ENCODE measurements at regions not wholly inside any gene's neighbourhood (a gene's known extent, or its start where the extent isn't known, plus 50 kb on each side); places are given as distances from the start of the nearest gene placed in this dataset.
A peak's percentile ranks its signal among the peaks of the same experiment; 100 is the strongest.

DNA sequence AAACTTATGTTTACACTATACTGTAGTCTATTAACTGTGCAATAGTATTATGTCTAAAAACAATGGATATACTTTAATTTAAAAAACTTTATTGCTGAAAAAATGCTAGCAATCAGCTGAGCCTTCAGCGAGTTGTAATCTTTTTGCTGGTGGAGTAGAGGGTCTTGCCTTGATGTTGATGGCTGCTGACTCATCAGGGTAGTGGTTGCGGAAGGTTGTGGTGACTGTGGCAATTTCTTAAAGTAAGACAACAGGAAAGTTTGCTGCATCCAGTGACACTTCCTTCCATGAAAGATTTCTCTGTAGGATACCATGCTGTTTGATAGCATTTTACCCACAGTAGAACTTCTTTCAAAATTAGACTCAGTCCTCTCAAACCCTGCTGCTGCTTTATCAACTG, 234.7 kb upstream of the CSF3R start:
- no peak for DNase-seq

DNA sequence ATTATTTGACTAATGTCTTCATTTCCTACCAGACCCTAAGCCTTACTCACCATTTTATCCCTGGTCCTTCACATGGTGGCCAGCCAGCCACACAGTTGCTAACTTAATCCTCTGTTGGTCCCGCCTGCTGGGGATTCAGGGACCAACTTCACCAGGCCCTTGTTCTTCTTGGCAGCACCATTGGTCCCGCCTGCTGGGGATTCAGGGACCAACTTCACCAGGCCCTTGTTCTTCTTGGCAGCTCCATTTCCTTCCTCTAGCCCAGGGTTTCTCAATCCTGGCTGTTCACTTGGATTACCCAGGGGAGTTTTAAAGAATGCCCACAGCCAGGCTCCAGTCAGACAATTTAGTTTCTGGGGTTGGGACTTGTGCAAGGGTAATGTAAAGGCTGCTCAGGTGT, 233.1 kb upstream of the CSF3R start:
- no peak for DNase-seq

DNA sequence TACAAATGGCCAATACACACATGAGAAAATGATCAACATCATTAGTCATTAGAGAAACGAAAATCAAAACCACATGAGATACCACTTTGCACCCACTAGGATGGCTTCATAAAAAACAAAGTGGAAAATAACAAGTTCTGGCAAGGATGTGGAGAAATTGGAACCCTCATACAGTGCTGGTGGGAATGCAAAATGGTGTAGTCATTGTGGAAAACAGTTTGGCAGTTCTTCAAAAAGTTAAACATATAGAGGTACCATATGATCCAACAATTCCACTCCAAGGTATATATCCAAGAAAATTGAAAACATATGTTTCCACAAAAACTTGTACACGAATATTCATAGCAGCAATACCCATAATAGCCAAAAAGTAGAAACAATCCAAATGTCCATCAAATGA, 231.6 kb upstream of the CSF3R start:
- DNase-seq = no peak

DNA sequence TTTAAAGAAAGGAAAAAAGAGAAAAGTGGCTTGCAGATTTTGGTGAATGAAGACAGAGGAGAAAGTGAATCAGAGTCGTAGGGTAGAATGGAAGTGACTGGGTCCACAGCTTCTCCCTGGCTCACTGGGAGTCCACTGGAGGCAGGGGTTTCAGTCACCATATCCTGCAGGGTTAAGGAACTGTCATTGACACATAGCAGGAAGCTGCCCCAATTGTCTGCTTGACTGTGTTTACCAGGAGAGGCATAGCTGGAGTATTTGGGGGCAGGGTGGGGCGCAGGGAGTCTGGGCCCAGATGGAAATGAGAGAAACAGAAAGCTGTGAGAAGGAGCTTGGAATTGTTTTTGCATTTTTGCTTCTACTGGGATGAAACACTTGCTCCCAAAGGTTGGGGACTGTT, 228.8 kb upstream of the CSF3R start:
- no peak for DNase-seq

DNA sequence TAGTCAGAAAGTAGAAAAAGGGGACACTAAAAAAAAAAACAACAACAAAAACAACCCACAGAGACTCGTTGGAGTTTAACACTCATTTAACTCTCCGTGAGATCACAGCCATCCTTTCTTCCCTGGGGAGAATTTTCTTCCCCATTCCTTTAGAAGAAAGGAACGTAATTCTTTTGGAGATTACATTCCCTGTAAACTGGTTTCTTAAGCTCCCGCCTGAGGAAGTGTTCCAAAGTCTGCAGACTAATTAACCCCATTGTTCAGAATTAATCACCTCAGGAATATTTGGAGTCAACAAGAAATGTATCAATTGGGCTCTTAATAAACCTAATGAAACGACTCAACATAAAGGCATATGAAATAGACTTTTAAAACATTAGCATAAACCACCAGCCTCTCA, 228.2 kb upstream of the CSF3R start:
- DNase-seq = no peak

DNA sequence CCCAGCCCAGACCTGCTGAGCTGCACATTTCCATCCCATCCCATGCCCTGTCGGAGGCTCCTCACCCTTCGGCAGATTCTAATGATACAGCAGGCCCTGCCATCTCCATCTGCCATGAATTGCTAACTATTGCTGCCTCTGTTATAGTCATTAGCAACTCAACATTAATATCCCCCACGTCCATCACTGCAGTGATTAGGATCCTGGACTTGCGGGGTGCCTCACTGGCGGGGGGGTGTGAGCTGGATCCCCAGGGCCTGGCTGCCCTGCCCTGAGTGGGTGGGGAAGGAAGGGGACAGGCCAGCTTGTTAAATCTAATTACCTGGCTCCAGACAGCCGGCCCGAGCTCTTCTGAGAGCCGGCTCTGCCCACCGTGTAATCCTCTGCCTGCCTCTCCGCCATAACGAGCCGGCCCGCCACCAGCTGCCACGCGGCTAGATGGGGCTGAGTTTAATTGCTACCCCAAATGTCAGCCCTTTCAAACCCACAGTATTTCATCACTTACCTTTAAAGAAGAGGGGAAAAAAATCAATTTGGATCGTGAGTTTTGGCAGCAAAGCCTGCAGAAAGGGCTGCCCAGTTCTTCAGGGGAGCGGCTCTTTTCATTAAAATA, 227.3 kb upstream of the CSF3R start:
- DNase-seq = no peak

DNA sequence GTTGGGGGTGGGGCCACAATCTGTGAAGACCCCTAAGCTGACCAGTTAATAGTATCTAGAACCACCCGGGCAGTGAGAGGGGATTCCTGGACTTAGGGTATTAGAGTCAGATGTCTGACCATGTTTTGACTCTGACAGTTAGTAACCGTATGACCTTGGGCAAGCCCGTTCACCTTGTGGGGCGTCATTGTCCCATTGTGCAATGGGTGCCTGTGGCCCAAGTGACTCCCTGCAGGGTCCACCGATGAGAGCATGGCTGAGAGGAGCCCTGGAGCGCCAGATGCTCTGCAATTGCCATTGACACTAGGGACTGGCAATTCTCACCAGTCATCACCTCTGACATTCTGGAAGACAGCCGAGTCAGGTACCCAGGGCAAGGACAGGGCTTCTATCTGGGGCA, 225.9 kb upstream of the CSF3R start:
- no peak for DNase-seq

- DNase-seq = no peak
Observed at GRCh38 chr1:36707221-36707620, 224.5 kb upstream of the CSF3R start.

- DNase-seq = no peak
Observed at GRCh38 chr1:36706416-36706815, 223.7 kb upstream of the CSF3R start.

DNA sequence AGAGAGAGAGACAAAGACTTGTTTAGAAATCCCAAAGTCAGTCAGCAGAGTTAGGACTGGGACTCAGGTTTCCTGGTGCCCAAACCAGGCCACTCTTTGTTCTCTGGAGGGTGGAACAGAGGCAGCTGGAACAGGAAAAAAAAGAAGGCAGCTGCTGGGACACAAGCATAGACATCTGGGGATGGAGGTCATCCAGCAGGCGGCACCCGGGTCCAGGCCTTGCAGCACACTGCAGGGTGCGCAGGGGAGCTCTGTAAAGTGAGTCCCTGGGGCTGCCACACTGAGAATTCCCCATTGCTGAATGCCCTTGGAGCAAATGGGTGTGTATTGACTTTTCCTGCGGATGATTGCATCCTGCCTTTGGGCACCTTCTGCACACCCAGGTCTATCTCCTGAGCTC, 222.9 kb upstream of the CSF3R start:
- DNase-seq = no peak

DNA sequence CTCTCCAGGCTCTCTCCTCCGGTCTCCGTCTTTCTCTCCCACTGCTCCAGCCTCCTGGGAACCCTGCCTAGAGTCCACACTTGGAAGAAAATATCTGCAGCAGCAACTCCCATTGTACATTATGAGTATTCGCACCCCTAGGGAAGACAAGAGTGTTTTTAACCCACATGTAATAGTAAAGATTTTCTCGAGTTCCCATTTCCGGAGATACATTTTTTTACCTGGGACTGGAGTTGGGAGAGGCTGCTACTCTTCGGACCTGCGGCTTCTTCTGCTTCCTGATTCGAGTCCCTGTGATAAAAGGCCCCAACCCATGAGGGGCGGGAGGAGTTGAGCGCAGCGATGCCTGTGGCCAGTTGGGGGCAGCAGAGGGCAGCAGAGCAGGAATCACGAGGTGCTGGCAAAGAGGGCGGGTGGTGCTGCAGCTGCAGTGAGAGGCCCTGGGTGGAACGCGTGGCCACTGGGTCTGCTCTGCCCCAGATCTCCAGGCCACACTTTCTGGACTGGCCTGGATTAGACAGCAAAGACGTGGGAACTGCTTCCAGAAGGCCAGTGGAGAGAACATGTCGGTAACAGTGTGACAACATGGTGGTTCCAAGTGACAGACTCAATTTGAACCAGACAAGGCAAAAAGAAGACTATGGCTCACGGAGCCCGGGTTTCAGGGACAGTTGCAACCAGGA, 221.0 kb upstream of the CSF3R start:
- DNase-seq = peak; percentile 86

DNA sequence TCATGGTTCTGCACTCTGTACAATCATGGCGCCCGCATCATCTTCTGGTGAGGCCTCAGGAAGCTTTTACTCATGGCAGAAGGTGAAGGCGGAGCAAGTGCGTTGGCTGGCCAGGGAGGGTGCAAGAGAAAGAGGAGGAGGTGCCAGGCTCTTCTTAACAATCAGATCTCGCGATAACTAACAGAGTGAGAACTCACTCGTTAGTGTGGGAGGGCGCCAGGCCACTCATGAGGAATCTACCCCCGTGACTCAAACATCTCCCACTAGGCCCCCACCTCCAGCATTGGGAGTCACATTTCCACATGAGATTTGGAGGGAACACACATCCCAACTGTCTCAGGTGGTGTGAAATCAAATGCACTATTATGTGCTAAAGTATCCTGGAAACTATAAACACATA, 220.2 kb upstream of the CSF3R start:
- DNase-seq = no peak

- DNase-seq = no peak
Observed at GRCh38 chr1:36699113-36699911, 216.6 kb upstream of the CSF3R start.

GRCh38 chr1:36697836-36698605, 215.3 kb upstream of the CSF3R start:
- DNase-seq = no peak

DNA sequence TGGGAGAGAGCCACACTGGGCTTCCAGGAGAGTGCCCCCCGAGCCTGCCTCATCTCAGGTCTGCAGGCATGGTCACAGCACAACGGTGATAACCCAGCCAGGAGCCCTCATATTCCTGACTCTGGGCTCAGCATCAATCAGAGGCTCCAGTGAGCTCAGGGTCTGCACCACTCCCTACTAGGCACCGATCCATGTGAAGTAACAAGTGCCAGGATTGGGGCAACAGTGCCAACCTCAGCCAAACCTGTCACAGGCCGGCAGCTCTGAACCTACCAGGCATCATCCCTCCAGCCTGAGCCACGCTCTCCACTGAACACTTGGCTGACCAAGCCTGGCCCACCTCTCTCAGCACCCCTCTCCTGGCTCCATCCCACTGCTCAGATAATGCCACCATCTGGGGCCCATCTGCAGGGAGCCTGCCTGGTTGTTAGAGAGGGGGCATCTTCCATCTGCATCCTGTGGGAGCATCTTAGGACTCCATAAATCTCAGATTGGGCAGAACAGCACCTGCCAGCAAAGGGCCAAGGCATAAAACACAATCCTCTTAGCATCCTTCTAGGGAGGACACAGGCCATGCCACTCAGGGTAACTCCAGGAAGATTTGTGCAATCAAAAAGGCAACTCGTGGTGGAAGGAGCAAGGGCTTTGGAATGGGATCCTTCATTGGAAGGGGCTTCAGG, 213.7 kb upstream of the CSF3R start:
- no peak for DNase-seq

GRCh38 chr1:36693603-36694002, 210.9 kb upstream of the CSF3R start:
- DNase-seq = no peak

DNA sequence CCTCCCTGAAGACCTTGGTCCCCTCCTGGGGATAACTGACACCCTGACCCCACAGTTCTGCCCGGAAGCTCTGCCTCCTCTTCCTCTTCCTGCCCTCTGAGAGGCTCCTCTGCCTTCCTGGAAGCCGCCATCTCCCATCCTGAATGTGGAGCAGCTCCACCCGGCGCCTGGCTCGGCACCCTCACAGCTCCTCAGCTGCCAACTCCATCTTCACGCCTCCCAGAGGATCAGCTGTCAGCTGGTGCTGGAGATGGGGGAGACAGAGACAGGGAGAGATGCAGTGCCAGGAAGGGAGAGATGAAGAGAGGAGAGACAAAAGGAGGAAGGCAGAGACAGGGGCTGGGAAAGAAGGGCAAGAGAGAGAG, 210.4 kb upstream of the CSF3R start:
- no peak for DNase-seq

- no peak for DNase-seq
Observed at GRCh38 chr1:36692465-36693160, 209.9 kb upstream of the CSF3R start.

DNA sequence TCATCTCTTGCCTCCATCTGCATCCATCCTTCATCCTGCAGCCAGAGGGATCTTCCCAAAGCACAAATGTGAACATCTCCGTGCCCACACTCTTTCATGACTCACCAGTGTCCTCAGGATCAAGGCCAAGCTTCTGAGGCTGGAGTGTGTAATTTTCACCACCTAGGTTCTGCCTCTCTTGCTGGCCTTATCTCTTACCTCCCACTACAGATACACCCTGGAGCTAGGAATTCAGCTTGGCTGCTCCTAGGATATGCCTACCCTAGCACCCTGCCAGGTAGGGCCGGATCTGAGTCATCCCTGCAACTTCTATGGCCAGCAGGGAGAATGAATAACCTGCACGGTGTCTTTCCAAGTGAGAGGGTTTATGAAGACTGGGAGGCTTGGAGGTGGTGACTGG, 208.7 kb upstream of the CSF3R start:
- no peak for DNase-seq

DNA sequence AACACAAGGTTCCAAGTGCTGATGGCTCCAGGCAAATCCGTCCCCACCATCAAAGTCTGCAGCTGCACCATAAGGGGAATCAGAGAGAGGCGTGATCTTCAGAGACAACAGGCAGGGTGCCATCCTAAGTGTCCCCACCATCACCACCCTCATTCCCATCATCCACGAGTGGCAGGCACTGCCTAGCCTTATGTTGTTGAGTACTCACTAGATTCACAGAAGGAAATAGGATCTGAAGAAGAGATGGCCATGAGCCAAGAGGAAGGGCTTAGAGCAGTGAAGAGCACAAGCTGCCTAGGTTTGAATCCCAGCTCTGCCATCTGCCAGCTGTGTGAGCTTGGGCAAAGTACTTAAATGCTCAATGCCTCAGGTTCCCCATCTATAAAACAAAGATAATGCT, 207.3 kb upstream of the CSF3R start:
- no peak for DNase-seq

- DNase-seq = no peak
Observed at GRCh38 chr1:36687312-36687711, 204.6 kb upstream of the CSF3R start.

GRCh38 chr1:36675931-36676562, 193.3 kb upstream of the CSF3R start:
- no peak for DNase-seq

Measured in stimulated activated CD8-positive, alpha-beta memory T cell treated with anti-CD3 and anti-CD28 coated beads, Interleukin-4, amount 100 ng/mL, for 48 hours (primary cell).